NT2/D1 (cell line): ENCODE measurements at regions not wholly inside any gene's neighbourhood (a gene's known extent, or its start where the extent isn't known, plus 50 kb on each side); places are given as distances from the start of the nearest gene placed in this dataset.
A peak's percentile ranks its signal among the peaks of the same experiment; 100 is the strongest.

ENCODE experiments used
- DNase-seq: peaks from one replicate; pipeline ENCODE4 v3.0.0-alpha.2; 2011; ENCODE audit warnings: low read depth, low spot score
- H3K27me3 ChIP-seq: 2 replicates; pipeline ENCODE4 v1.6.0; 2011; ENCODE audit warnings: mild to moderate bottlenecking; ENCODE audit not compliant: insufficient read length, insufficient read depth
- H3K36me3 ChIP-seq: 2 replicates; pipeline ENCODE4 v1.6.1; 2011; ENCODE audit warnings: mild to moderate bottlenecking, low read length, mixed read lengths; ENCODE audit not compliant: insufficient read depth, insufficient read length
- H3K4me1 ChIP-seq: 2 replicates; pipeline ENCODE4 v1.5.1; 2011; ENCODE audit not compliant: insufficient read depth, insufficient read length
- H3K4me3 ChIP-seq: 2 replicates; pipeline ENCODE4 v1.5.1; 2011; ENCODE audit warnings: low read depth; ENCODE audit not compliant: insufficient read length
- H3K9ac ChIP-seq: 2 replicates; pipeline ENCODE4 v1.6.0; 2011; ENCODE audit warnings: low read depth; ENCODE audit not compliant: insufficient read length
- H3K9me3 ChIP-seq: 2 replicates; pipeline ENCODE4 v1.5.1; 2011; ENCODE audit warnings: mild to moderate bottlenecking, low read length; ENCODE audit not compliant: insufficient read depth
- SUZ12 ChIP-seq: IDR thresholded peaks from 2 replicates; pipeline ENCODE4 v1.6.1; 2011; ENCODE audit not compliant: insufficient read length, insufficient read depth; ENCODE audit errors: extremely low read depth
- YY1 ChIP-seq: IDR thresholded peaks from 2 replicates; pipeline ENCODE4 v1.6.1; 2011; ENCODE audit not compliant: insufficient read length, insufficient read depth
- ZNF274 ChIP-seq: IDR thresholded peaks from 2 replicates; pipeline ENCODE4 v1.6.1; 2011; ENCODE audit warnings: mild to moderate bottlenecking, low read depth, low read length

DNA sequence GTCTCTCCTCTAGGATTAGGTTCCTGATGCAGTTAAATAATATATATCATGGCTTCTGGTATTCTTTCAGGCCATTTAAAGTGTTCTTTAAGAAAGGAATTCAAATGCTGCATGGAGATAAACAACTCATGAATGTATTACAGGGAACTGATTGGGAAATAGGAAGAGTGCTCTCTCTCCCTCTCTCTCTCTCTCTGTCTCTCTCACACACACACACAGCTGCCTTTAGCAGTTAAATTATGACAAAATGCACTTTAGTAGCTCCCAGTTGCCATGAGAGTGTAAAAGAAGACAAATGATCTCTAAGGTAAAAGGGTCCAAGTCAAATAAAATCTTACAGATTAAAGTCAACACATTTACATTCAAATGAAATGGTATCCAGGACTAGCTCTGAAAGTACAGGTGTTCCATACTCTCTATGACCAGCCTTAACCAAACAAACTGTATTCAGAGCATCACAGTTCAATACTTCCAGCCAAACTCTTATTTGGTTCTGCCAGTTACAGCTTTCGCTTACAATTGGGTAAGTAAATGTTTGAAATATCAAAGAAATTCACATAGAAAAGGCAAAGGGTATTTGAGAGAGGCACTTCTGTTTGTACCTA, 94.7 kb upstream of the CXXC4 start:
- Histone ChIP-seq H3K27me3 (no peaks in the 10 kb centered on the region), H3K4me3 (no peak overlapping the region)

DNA sequence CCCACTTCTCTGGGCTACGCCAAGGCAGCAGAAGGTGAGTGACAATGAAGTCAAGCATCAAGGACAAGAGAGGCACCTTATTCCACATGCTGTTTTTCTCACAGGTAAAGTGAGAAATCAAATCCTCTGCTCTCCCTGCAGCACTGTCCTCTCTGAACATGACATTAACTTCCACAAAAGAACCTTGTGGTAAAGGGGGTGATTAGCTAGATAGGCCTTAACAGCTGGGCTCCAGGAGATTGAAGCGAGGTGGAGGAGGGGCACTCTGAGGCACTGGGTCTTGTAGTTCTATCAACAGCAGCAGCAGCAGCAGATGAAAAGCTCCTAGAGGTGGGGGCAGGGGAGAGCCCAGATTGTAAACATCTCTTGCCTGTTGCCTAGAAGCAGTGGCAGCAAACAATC, 96.8 kb upstream of the CXXC4 start:
- TF ChIP-seq YY1, result no peak
- no peak for TF ChIP-seq SUZ12
- TF ChIP-seq ZNF274, result no peak
- H3K4me3 ChIP-seq, result no peak overlapping the region
- H3K4me1 ChIP-seq, result no peaks in the 10 kb centered on the region
- DNase-seq, result peak; percentile 77
- no peaks in the 10 kb centered on the region for H3K36me3 ChIP-seq
- H3K9ac ChIP-seq, result no peak overlapping the region
- H3K9me3 ChIP-seq, result no peaks in the 10 kb centered on the region
- H3K27me3 ChIP-seq, result no peaks in the 10 kb centered on the region

More for the DNA sequence above, 94.7 kb upstream of the CXXC4 start:
- Histone ChIP-seq H3K9ac (no peak overlapping the region), H3K36me3 (no peaks in the 10 kb centered on the region), H3K9me3 (no peaks in the 10 kb centered on the region), H3K4me1 (no peaks in the 10 kb centered on the region)
- DNase-seq, result no peak
- TF ChIP-seq YY1 (no peak), ZNF274 (no peak), SUZ12 (no peak)

DNA sequence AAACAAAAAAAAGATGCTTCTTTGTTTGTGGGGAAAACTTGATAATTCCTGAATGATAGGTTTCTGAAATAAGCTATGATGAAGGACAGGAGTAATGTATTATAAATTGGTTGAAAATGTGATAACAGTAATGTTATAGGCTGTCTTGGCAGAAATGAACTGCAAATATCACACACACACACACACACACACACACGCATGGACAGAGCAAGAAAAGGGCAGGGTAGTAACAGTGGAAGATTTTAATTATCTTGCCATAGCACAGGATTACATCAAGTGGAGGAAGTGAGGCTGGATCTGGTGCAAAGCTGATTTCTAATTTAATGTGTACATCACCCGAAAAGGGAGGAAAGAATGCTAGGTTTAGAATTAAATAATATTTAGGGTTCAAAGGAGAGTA, 97.5 kb upstream of the CXXC4 start:
- DNase-seq, result no peak

DNA sequence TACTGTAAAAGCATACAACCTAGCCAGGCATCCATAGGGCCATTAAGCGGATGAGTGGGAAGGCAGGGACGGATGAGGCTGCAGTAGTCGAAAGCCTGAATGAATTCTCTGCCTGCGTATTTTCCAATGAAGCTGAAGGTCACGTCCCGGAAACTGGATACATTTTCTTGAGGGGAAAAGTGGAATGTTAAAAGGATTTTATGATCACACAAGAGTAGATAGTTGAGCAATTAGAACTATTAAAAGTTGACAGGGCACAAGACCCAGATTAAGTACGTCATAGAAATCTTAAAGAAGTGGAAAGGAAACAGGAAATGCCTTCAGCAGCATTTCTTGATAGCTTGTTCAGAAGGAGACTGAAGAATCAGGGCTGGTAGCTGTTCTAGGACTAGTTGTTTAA, 98.3 kb upstream of the CXXC4 start:
- H3K9me3 ChIP-seq, result no peaks in the 10 kb centered on the region
- TF ChIP-seq SUZ12 (no peak), YY1 (no peak), ZNF274 (no peak)
- no peak for DNase-seq

More for the DNA sequence above, 97.5 kb upstream of the CXXC4 start:
- Histone ChIP-seq H3K9ac (no peak overlapping the region), H3K36me3 (no peaks in the 10 kb centered on the region), H3K27me3 (no peaks in the 10 kb centered on the region), H3K4me1 (no peaks in the 10 kb centered on the region), H3K9me3 (no peaks in the 10 kb centered on the region), H3K4me3 (no peak overlapping the region)
- TF ChIP-seq ZNF274 (no peak), YY1 (no peak), SUZ12 (no peak)

DNA sequence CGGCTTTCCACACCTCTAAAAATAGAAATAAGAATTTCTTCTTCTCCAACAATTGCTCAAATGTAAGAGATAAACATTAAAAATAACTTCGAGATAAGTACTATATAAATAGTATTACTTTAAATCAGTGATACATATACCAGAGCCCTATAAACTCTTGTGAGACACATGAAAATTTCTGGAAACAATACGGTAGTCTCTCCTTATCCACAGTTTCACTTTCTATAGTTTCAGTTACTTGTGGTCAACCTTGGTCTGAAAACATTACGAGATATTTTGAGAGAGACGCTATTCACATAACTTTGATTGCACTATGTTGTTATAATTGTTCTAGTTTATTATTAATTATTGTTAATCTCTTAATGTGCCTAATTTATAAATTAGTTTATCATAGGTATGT, 101.5 kb upstream of the CXXC4 start:
- no peak for DNase-seq
- no peak overlapping the region for H3K9ac ChIP-seq
- H3K4me1 ChIP-seq, result no peaks in the 10 kb centered on the region
- no peak overlapping the region for H3K4me3 ChIP-seq
- H3K36me3 ChIP-seq, result no peaks in the 10 kb centered on the region
- no peak for TF ChIP-seq ZNF274
- no peak for TF ChIP-seq YY1
- no peak for TF ChIP-seq SUZ12
- H3K9me3 ChIP-seq, result no peaks in the 10 kb centered on the region
- H3K27me3 ChIP-seq, result no peaks in the 10 kb centered on the region

More for the DNA sequence above, 98.3 kb upstream of the CXXC4 start:
- Histone ChIP-seq H3K4me1 (no peaks in the 10 kb centered on the region), H3K9ac (no peak overlapping the region), H3K36me3 (no peaks in the 10 kb centered on the region), H3K4me3 (no peak overlapping the region), H3K27me3 (no peaks in the 10 kb centered on the region)

DNA sequence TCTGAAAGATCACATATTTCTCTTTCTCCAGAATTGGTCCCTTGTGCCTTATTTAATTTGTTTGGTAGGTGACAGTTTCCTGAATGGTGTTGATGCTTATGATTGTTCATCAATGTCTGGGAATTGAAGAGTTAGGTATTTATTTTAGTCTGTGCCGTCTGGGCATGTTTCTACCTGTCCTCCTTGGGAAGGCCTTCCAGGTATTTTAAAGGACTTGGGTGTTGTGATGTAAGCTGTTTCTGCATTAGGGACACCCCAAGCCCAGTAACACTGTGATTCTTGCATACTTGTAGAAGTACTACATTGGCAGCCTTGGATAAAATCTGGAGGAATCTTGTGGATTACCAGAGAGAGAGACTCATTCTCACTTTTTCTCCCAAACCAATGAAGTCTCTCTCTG, 120.8 kb upstream of the CXXC4 start:
- no peak for DNase-seq
- Histone ChIP-seq H3K4me3 (no peak overlapping the region), H3K27me3 (no peaks in the 10 kb centered on the region), H3K9me3 (no peaks in the 10 kb centered on the region), H3K4me1 (peaks cover 3% of the 10 kb centered on the region), H3K36me3 (no peaks in the 10 kb centered on the region), H3K9ac (no peak overlapping the region)
- TF ChIP-seq ZNF274 (no peak), YY1 (no peak), SUZ12 (no peak)

DNA sequence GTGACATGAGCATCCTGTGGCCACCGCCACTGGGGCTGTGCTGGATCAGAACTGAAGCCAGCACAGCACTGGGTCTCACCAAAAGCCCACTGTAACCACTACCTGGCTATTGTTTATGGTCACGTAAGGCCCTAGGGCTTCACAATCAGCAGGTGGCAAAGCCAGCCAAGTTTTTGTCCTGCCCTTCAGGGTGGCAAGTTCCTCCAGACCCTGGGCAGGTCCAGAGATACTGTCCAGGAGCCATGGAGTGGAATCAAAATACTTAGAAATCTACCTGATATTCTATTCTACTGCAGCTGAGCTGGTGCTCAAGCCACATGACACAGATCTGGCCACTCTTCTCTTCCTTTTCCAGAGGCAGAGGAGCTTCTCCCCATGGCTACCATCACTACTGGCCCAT, 121.2 kb upstream of the CXXC4 start:
- DNase-seq, result no peak
- no peaks in the 10 kb centered on the region for H3K36me3 ChIP-seq
- H3K9ac ChIP-seq, result no peak overlapping the region

DNA sequence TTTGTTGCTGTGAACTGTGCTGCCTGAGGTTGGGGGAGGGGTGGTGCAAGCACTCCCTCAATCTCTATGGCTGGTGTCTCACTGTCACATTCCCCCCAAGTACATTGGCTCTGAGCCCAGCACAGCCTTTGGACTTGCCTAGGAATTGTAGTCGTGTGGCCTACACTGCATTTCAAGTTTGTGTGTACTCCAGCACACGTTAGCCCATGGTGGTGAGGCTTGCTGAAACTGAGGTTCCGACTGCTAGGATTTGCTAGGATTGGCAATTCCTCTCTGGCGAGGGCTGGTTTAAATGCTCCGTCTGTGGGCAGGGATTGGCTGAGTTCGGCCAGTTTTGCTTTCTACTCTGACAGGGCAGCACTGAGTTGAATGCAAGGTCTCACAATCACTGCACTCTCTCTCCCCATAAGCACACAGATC, 121.7 kb upstream of the CXXC4 start:
- Histone ChIP-seq H3K9me3 (no peaks in the 10 kb centered on the region), H3K4me3 (no peak overlapping the region), H3K9ac (no peak overlapping the region), H3K36me3 (no peaks in the 10 kb centered on the region), H3K4me1 (peaks cover 3% of the 10 kb centered on the region), H3K27me3 (no peaks in the 10 kb centered on the region)
- no peak for DNase-seq
- TF ChIP-seq SUZ12, result no peak

More for the DNA sequence above, 121.2 kb upstream of the CXXC4 start:
- peaks cover 3% of the 10 kb centered on the region for H3K4me1 ChIP-seq
- H3K4me3 ChIP-seq, result no peak overlapping the region
- TF ChIP-seq SUZ12 (no peak), YY1 (no peak), ZNF274 (no peak)
- no peaks in the 10 kb centered on the region for H3K27me3 ChIP-seq
- no peaks in the 10 kb centered on the region for H3K9me3 ChIP-seq
